ENCODE measurements at regions not wholly inside any gene's neighbourhood (a gene's known extent, or its start where the extent isn't known, plus 50 kb on each side); places are given as distances from the start of the nearest gene placed in this dataset.

- no peaks in the 10 kb centered on the region for H3K4me1 ChIP-seq
- H3K27me3 Mint-ChIP-seq (ENCODE audit: insufficient read depth, low read depth) = no peaks in the 10 kb centered on the region
- no peaks in the 10 kb centered on the region for H3K36me3 Mint-ChIP-seq
- no peaks in the 10 kb centered on the region for H3K79me2 ChIP-seq (ENCODE audit: low read depth)
- H3K9me3 ChIP-seq (ENCODE audit: low read depth) = no peaks in the 10 kb centered on the region
- no peaks in the 10 kb centered on the region for H3F3A ChIP-seq (ENCODE audit: low read depth)
- H3K36me3 ChIP-seq = no peaks in the 10 kb centered on the region
- no peak overlapping the region for H3K27ac ChIP-seq
- no peaks in the 10 kb centered on the region for H4K20me1 ChIP-seq (ENCODE audit: low read depth)
- no peaks in the 10 kb centered on the region for H3K4me1 Mint-ChIP-seq
- H3K27me3 ChIP-seq = no peaks in the 10 kb centered on the region
- H3K4me2 ChIP-seq = no peak overlapping the region
- no peak overlapping the region for H3K4me3 ChIP-seq
- DNase-seq (ENCODE audit: low spot score) = no peak
- H2AFZ ChIP-seq (replicated peaks) = no peak overlapping the region
- H3K9ac ChIP-seq = no peak overlapping the region
- no peak overlapping the region for H3K27ac Mint-ChIP-seq
- no peaks in the 10 kb centered on the region for H3K9me3 Mint-ChIP-seq
- no peak overlapping the region for H3K4me3 Mint-ChIP-seq
- TF ChIP-seq EZH2phosphoT487 (IDR thresholded peaks at IDR 0.05) = no peak
- no peak for TF ChIP-seq EZH2 (IDR thresholded peaks at IDR 0.05)
- TF ChIP-seq, protein P1, sequence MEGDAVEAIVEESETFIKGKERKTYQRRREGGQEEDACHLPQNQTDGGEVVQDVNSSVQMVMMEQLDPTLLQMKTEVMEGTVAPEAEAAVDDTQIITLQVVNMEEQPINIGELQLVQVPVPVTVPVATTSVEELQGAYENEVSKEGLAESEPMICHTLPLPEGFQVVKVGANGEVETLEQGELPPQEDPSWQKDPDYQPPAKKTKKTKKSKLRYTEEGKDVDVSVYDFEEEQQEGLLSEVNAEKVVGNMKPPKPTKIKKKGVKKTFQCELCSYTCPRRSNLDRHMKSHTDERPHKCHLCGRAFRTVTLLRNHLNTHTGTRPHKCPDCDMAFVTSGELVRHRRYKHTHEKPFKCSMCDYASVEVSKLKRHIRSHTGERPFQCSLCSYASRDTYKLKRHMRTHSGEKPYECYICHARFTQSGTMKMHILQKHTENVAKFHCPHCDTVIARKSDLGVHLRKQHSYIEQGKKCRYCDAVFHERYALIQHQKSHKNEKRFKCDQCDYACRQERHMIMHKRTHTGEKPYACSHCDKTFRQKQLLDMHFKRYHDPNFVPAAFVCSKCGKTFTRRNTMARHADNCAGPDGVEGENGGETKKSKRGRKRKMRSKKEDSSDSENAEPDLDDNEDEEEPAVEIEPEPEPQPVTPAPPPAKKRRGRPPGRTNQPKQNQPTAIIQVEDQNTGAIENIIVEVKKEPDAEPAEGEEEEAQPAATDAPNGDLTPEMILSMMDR (IDR thresholded peaks at IDR 0.05) = no peak
Observed at GRCh38 chr12:94851396-94852028, 152.0 kb downstream of the NDUFA12 start.

DNA sequence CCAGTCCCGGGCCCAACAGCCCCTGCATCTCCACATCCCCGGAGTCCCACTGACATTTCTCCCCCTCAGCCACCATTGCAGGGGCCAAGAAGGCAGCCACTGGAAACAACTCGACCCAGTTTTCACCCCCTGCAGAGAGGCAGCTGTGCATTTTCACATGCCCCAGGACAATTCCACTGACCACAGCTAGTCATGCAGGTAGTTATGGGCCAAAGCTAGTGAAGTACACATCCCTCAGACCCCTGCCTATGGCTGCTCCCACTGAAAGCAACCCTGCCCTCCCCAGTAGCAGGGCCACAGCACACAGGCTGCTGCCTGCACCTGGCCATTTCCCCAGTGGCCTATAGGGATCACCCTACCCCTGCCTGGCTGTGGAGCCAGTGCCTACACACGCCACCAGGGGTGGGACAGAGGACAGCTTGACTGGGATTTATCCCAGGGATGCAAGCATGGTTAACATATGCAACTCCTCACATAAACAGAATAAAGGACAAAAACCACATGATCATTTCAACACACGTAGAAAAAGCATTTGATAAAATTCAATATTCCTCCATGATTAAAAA, 154.0 kb downstream of the NDUFA12 start:
- Histone ChIP-seq H3K27ac (no peak overlapping the region), H3K27me3 (no peaks in the 10 kb centered on the region), H3F3A (ENCODE audit: low read depth) (no peaks in the 10 kb centered on the region), H3K36me3 (no peaks in the 10 kb centered on the region), H2AFZ (replicated peaks) (no peak overlapping the region), H4K20me1 (ENCODE audit: low read depth) (no peaks in the 10 kb centered on the region), H3K9me3 (ENCODE audit: low read depth) (no peaks in the 10 kb centered on the region), H3K9ac (no peak overlapping the region), H3K4me2 (no peak overlapping the region), H3K4me1 (no peaks in the 10 kb centered on the region), H3K4me3 (no peak overlapping the region), H3K79me2 (ENCODE audit: low read depth) (no peaks in the 10 kb centered on the region)
- Mint-ChIP-seq H3K9me3 (no peaks in the 10 kb centered on the region), H3K4me3 (no peak overlapping the region), H3K27me3 (ENCODE audit: insufficient read depth, low read depth) (no peaks in the 10 kb centered on the region), H3K4me1 (no peaks in the 10 kb centered on the region), H3K36me3 (no peaks in the 10 kb centered on the region), H3K27ac (no peak overlapping the region)
- no peak for TF ChIP-seq EZH2phosphoT487 (IDR thresholded peaks at IDR 0.05)
- TF ChIP-seq, protein P1 (IDR thresholded peaks at IDR 0.05) = peak; percentile 19
- TF ChIP-seq EZH2 (IDR thresholded peaks at IDR 0.05) = no peak
- DNase-seq (ENCODE audit: low spot score) = peak; percentile 18

- H3K9ac ChIP-seq = no peak overlapping the region
- no peak overlapping the region for H3K27ac Mint-ChIP-seq
- TF ChIP-seq, protein P1 (IDR thresholded peaks at IDR 0.05) = no peak
- TF ChIP-seq EZH2phosphoT487 (IDR thresholded peaks at IDR 0.05) (no peak), EZH2 (IDR thresholded peaks at IDR 0.05) (no peak)
- no peak for DNase-seq (ENCODE audit: low spot score)
- no peaks in the 10 kb centered on the region for H3K36me3 Mint-ChIP-seq
- H3K4me1 Mint-ChIP-seq = no peaks in the 10 kb centered on the region
- H3F3A ChIP-seq (ENCODE audit: low read depth) = no peaks in the 10 kb centered on the region
- no peak overlapping the region for H3K27ac ChIP-seq
- H3K4me3 Mint-ChIP-seq = no peak overlapping the region
- H3K9me3 Mint-ChIP-seq = no peaks in the 10 kb centered on the region
- no peak overlapping the region for H3K4me2 ChIP-seq
- H2AFZ ChIP-seq (replicated peaks) = no peak overlapping the region
- no peak overlapping the region for H3K4me3 ChIP-seq
- H3K79me2 ChIP-seq (ENCODE audit: low read depth) = no peaks in the 10 kb centered on the region
- H3K27me3 ChIP-seq = no peaks in the 10 kb centered on the region
- H3K27me3 Mint-ChIP-seq (ENCODE audit: insufficient read depth, low read depth) = no peaks in the 10 kb centered on the region
- no peaks in the 10 kb centered on the region for H3K4me1 ChIP-seq
- H3K9me3 ChIP-seq (ENCODE audit: low read depth) = no peaks in the 10 kb centered on the region
- no peaks in the 10 kb centered on the region for H4K20me1 ChIP-seq (ENCODE audit: low read depth)
- no peaks in the 10 kb centered on the region for H3K36me3 ChIP-seq
Observed at GRCh38 chr12:94848966-94849365, 154.5 kb downstream of the NDUFA12 start.
